ENCODE measurements at regions not wholly inside any gene's neighbourhood (a gene's known extent, or its start where the extent isn't known, plus 50 kb on each side); places are given as distances from the start of the nearest gene placed in this dataset.
"Not testable (repeated sequence)": the region's sequence is repeated elsewhere in the genome, so short reads cannot be mapped to it uniquely, and the experiment has no call there.

DNA sequence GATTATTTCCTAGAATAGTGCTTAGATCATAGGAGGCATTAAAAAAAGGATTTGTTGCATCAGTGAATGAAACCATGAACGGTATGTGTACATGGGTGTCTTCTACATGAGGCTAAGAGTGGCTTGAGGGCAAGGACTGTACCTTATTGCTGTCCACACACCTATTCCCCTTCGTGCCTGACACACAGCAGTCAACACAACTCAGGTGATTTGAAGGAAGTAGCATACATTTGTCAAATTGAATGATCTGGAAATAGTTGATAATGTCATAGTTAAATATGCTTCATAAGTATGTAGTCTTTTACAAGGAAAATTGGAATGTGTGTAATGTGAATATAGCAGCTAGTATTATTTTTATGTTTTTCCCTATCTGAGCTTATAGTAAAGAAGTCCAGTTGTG, 189.0 kb upstream of the DAB1 start:
- no peak for DNase-seq

GRCh38 chr1:57605933-57606332, 182.1 kb upstream of the DAB1 start:
- no peak for DNase-seq

DNA sequence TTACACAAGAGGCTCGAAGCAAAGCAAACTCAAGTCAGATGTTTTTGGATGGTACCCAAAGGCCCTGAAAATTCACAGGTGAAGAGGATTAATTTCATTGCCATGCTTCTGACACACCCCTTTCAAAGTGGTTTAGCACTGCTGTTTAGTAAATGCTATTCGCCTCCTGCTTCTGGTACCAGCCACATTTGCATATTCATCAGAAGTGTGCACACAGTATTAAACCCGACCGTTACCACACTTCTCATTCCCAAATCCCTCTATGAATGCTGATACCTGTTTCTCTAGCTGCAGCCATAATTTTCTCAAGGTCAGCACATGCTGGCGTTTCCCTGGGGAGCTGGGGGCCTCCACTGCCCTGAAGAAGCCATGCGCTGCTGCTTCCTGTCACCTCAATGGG, 179.8 kb upstream of the DAB1 start:
- no peak for DNase-seq

DNA sequence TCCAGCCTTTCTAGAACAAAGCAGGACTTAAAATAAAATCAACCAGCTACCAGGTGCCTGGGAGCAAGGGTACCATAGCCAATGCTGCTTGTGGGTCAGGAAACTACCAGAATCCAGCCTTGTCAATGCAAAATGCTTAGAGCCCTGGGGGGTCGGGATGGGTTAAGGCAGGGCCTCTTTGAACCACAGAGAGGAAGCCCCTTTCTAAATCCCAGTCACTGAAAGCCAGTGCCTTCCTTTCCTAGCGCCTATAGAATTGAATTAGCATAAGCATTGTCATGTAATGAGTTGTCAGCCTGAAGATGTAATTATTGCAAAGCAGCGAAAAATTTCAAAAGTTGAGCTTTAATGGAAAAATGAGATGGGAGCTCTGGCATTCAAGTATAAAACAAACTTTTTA, 176.6 kb upstream of the DAB1 start:
- no peak for DNase-seq

DNA sequence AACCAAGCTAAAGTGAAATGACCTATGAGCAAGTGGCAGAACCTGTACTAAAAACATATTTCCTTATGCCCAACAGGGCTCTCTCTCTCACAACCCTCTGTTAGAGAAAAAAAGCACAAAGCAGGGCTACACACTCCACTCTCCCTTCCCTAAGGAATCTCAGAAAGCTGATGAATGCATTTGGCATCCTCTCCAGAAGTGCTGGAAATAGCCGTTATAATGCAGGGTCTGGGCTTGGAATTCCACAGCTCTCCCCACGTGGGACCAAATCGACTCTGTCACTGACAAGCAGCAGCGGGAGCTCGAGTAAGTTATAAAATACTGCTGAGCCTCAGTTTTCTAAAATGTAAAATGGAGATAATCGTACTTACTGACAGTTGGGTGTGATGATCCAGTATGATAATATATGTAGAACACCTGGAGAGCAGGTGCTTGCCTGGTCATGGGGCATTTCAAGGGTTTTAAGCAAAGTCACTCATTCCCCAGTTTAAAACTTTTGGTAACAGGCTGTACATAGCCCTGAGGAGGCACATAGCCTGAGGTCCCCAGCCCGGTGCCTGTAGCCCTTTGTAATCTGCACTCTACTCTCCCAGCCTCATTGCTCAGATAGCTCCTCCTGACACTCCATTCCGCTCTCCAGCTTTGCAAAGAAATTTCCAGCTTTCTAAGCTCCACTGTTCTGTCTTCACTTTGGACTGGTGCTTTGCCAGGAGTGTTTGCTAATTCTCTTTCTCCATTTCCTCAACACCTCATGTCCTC, 175.6 kb upstream of the DAB1 start:
- DNase-seq = no peak

DNA sequence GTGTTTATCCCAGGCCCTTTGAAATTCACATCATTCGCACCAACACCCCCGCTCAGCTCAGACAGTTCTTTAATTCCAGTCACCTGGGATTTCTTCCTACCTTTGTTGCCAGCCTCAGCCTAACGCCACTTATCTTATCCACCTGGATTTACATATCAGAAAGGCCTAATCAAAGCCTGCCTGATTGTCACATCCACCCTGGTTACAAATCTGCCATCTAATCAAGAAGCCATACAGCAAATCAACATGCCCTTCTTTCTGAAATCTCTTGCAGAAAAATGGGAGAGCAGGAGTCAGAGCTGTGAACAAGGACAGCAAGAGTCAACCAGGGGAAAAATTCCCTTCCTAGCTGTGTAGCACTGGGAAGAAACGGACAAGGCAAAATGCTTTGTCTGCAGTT, 173.2 kb upstream of the DAB1 start:
- no peak for DNase-seq

- DNase-seq = no peak
Observed at GRCh38 chr1:57594002-57594401, 170.1 kb upstream of the DAB1 start.

DNA sequence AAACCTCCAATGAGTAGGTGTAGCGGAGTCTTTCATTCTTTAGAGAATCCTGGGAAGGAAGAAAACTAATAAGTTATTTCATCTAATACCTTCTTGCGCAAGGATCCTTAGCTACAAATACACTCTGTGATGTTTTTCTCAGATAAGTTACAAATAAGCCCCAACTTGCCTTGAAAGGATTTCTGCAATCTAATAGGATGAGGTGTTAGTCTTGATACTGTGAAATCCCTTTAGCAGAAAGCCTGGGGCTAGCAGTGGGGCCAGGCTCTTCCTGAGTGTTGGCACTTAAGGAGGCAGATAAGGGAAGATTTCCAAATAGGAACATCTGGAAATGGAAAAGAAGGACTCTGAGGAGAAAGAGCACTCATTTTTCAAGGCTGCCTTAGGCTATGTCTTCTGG, 168.0 kb upstream of the DAB1 start:
- no peak for DNase-seq

- no peak for DNase-seq
Observed at GRCh38 chr1:57590978-57591377, 167.1 kb upstream of the DAB1 start.

- no peak for DNase-seq
Observed at GRCh38 chr1:57586842-57587241, 163.0 kb upstream of the DAB1 start.

GRCh38 chr1:57578680-57579079, 154.8 kb upstream of the DAB1 start:
- no peak for DNase-seq

- no peak for DNase-seq
Observed at GRCh38 chr1:57578099-57578498, 154.2 kb upstream of the DAB1 start.

DNA sequence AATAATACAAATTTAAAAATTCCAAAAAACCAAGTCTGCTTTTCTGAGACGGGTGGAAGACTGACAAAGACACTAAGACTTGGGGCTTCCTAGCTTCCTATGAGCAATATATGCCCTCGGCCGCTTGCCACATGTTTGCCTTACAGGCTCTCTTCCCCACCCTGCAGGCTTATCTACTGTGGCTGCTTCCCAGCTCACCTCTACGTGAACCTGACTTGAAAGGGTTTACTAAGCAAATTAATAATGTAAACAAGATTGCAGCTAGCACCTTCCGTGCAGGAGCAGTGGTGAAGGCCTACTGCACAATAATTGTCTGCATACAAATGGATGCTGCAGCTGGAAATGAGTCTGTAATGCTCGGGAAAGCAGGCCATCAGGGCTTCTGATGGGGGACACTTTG, 152.9 kb upstream of the DAB1 start:
- peak; percentile 14 to 65 for DNase-seq

DNA sequence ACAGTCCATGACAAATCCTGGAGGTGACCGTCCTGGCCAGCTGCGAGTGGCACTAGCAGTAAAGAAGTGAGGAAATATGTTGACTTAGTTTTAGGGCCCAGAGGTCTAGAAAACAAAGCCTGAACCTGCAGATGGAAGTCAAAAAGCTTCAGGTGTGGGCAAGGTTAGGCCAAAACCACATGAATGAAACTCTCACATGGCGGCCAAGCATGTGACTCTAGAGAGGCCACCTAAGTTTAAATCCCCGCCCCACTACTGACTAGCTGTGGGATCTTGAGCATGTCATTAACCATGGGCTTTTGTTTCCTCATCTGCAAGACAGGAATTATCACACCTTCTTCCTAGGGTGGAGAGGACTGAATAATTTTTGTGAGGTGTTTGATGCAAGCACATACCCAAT, 148.2 kb upstream of the DAB1 start:
- no peak for DNase-seq

GRCh38 chr1:57558066-57558465, 134.2 kb upstream of the DAB1 start:
- DNase-seq = not testable (repeated sequence)

GRCh38 chr1:57553666-57554065, 129.8 kb upstream of the DAB1 start:
- no peak for DNase-seq

DNA sequence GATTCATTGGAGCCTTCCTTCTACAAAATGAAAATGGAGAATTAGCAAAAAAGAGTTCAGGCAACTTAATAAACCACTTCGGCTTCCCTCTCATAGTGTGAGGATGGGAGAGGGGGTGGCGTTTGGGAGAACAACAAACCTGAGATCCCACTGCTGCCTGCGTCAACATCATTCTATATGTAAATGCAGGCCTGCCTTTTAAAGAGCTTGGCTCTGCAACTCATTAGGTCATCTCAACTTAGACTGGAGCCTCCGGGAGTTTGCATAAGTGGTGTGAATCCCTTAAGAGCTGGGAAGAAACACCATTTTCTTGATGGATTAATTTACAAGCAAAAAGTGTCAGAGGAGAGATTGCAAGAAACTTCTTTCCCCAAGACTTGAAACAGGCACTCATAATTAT, 127.6 kb upstream of the DAB1 start:
- no peak for DNase-seq

- no peak for DNase-seq
Observed at GRCh38 chr1:57550092-57550491, 126.2 kb upstream of the DAB1 start.

DNA sequence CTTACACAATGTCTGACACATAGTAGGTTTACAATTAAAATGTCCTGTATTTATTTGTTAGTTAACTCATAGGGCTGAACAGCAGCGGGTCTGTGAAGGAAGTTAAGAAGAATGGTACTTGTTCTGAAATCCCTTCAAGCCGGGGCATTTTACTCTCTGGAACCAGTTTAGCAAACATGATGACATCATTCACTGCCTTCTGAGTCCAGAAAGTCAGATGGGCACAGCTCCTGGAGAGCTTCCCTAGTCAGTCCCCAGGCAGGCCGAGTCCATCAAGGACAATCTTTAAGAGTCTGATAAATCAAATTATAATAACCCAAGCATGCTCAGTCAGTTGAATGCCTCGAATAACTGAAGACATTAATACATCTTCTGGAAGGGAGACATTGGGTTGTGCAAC, 125.4 kb upstream of the DAB1 start:
- DNase-seq = no peak

- no peak for DNase-seq
Observed at GRCh38 chr1:57546549-57547330, 122.9 kb upstream of the DAB1 start.

GRCh38 chr1:57544345-57544744, 120.5 kb upstream of the DAB1 start:
- no peak for DNase-seq

- no peak for DNase-seq
Observed at GRCh38 chr1:57536749-57537423, 113.0 kb upstream of the DAB1 start.

DNA sequence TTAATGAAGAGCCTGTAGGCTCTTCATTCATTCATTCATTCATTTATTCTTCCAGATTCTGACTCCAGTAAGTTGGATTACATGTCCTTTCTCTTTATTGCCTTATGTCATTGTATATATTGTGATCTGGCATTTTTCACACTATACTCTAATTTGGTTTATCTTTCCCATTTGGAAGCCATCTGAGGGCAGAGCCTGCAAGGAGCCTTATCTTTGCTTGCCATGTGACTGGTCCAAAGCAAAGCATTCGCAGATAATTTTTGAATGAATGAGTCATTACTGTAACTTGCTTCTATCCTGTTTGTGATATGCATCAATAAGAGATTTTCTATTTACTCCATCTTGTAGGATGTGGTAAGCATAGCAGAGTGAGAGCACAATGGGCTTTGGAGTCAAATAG, 108.4 kb upstream of the DAB1 start:
- DNase-seq = no peak

GRCh38 chr1:57530911-57531260, 107.0 kb upstream of the DAB1 start:
- DNase-seq = not testable (repeated sequence)

Measured in NCI-H2081 (cell line).